Glomerular endothelial cell (primary cell): ENCODE measurements at regions not wholly inside any gene's neighbourhood (a gene's known extent, or its start where the extent isn't known, plus 50 kb on each side); places are given as distances from the start of the nearest gene placed in this dataset.
"Not testable (repeated sequence)": the region's sequence is repeated elsewhere in the genome, so short reads cannot be mapped to it uniquely, and the experiment has no call there.

Experiments used
- DNase-seq: peaks from one replicate; pipeline ENCODE4 v3.0.0-alpha.2; 2011; ENCODE audit warnings: low read depth, low spot score; ENCODE audit errors: extremely low read depth

DNA sequence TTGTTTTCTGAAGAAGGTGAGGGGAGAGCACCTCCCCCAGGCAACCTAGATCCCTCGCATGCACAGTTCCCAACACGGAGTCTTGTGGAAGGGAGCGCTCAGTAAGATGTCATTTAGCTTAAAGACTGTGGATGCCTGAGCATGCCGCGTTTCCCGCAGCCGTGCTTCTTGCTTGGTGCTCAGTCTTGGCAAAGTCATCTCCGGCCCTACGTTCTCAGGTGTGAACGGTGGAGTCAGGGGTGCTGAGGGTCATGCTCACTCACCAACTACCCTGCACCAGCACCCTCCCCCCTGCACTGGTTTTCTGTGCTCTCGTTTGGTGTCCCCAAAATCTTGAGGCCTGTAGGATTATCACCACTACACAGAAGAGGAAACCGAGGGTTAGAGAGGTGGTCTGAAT, 202.1 kb downstream of the RHOU start:
- no peak for DNase-seq

DNA sequence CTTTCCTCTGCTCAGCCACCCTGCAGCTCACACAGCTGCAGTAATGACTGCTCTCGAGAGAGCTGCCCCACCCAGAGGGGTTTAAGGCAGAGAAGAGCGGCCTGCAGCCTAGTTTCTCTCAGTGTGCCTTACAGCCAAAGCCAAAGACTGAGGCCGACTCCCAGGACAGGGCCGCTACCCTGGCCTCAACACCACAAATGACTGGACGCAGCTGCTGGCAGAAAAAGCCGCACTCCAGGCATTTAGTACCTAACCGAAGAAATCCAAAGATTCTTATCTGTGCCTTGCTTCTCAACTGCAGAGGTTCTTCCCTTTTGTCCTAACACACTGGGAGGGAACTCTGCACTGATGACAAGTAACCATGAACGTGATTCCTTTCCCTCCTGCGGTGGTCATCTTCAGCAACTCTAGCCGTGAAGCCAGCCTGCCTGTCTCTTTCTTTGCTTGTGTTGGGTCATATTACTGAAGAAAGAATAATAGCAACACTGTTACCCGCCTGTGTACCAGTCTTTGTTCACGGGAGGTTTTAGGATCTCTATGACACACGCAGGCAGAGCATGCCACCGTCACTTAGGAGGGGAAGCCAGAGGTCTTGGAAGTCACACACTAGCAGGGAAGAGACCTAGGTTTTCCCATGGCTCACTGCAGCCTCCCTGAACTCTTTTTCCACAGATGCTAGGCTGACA, 202.7 kb downstream of the RHOU start:
- DNase-seq, result no peak

DNA sequence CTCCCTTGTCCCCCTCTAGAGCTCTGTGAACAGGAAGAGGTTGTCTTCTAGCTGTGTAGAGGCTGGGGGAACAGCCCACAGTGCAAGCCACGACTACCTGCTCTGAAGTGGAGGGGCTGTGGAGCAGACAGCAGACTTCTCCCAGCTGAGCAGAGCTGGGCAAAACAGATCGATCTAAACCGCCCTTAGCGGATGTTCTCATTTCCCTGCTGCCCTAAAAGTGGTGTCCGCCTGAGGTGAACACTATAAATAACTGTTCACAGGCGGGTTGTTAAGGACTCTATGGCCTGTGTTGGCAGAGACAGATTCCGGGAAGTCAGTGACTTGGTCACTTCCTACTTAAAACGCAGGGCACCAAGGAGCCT, 203.2 kb downstream of the RHOU start:
- no peak for DNase-seq

DNA sequence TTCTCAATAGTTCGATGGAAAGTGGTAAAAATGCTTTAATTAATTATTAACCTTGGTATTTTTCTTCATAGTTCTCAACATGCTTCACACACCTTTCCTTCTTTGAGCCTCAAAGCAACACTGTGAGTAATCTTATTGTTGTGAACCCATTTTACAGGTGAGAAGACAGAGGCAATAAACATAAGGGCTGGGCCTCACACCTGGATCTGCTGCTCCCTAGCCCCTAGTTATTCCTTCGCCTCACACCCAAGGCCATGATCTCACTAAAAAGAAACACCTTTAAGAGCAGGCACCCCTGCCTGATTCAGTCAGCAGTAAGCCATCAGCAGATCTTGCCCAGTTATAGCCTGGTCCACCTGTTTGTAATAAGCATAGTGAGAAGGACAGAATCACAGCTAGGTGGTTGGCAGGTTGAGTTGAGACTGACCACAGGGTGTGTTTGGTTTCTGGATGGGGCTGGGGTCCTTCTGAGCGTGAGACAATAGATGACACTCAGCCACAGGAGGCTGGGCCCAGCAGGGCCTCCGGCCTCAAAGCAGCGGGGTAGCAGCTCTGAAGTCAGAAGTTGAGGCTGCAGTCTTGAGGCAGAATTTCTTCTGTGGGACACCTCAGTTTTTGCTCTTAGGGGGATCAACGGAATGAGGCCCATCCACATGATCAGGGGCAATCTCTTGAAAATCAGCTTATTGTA, 203.9 kb downstream of the RHOU start:
- no peak for DNase-seq

DNA sequence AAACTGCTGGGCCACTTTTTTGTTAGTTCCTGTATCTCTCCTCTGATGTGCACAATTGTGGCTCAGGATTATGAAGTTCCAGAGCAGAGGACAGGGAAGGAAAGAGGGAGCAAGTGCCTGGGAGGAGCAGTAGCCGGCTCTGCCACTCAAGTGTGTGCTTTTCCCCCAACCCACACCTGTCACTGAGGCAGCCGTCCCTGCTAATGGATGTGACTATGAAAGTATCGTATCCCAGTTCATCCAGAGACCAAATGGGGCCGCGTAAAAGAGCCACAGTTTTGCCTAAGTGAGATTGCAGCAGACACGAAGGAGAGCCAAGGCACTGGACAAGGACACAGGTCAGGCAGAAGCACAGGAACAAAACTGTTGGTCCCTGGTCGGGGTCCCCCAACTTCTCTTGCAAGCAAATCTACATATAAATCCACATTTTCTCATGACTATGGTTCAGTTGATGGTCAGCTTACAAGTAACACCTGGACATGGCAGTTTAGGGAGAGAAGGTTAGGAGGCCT, 204.7 kb downstream of the RHOU start:
- no peak for DNase-seq

DNA sequence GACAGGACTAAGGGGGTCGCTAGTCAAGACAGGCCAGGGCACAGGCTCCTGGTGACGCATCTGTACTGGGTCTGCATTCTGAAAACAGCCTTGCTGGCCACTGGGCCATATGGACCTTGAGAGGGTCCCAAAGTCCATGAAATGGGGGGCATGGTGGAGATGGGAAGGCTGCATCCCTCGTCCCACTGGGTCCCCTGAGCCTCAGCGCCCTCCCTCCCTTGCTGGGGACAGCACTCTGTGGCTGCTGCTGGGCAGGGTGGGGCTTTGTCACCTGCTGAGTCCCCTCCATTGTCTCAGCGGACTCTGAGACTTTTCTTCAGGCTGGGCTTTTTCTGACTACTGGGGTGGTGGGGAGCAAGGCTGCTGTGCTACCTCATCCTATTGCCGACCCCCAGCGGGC, 205.2 kb downstream of the RHOU start:
- no peak for DNase-seq

DNA sequence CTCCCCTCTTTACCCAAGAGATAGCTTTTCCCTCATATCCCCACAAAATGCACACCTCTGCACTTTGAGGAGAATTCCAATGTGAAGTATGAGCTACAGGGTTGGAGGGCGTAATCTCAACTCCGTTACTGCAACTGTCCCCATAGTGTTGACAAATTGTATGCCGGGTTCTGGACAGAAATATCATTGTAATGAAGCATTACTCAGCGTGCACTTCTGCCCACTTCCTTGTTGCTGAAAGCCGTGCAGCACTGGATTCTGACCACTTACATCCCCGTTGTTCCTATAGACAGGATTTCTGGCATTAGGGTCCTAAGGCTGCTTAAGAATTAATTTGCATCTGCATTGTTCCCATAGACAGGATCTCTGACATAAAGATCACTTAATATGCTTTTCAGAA, 205.6 kb downstream of the RHOU start:
- no peak for DNase-seq

DNA sequence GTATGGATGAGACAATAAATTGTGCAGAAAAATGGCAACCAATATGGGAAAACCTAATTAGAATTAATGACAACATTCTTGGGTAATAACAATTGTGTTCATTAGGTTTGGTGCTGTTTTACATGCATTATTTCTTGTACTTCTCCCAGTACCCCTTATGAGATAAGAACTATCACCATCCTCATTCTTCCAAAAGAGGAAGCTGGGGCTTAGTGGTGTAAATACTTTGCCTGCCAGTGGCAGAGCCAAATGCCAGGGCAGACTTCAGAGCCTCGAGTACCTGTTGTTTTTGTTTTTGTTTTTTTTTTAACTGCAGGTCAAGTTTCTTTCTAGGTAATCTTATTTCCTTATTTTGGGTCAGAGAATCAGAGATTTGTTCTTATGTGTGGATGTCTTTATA, 206.4 kb downstream of the RHOU start:
- DNase-seq, result no peak

DNA sequence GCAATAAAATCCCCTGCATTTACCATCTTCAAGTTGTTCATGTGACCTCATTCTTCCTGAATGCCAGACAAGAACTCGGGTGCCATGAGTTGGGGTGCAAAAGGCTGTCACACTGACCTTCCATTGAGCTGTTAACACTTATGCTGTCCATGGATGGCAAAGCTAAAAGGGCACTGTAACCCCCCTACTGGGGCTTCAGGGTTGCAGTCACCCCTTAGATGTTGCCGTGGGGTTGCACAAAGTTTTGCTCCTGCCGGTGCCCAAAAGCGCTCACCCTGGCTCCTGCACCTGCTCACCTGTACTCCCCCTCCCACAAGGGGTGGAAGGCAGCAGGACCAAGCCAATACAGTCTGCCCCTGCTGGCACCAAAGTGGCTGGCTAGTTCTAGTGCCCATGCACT, 208.2 kb downstream of the RHOU start:
- no peak for DNase-seq

DNA sequence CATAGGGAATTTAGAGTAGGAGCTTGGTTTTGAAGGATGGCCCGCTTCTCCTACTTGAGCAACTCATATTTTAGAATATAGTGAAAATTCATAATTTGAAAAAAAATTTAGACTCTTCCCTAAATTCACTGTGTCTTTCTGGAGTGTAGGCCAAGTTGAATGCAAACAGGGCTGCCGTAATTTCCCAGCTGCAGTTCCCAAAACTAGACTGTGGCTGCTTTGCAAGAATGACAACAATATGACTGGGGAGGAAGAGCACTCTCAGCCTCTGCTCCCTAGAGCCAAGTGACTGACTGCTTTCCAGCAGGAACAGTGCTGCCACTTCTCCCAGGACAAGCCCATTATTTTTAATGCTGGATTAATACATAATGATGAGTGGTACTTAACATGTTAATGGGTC, 209.0 kb downstream of the RHOU start:
- no peak for DNase-seq

DNA sequence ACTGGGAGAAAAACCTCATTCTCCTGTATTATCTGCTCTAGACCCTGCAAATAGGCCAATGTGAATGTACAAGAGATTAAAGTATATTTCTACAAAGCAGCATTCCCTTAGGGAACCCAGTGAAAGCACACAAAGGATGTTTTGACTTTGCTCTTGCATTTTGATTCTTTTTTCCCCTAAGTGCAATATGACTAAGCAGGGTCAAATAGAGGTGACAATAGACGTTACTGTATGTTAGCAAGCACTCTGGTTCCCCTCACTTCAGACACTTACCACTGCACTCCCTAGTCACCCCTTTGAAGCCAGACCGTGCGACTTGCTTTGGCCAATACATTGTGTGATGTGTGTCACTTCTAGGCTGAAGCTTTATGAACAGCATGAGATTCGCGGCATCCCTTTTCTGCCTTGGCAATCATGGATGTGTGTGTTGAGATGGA, 209.7 kb downstream of the RHOU start:
- DNase-seq, result no peak

DNA sequence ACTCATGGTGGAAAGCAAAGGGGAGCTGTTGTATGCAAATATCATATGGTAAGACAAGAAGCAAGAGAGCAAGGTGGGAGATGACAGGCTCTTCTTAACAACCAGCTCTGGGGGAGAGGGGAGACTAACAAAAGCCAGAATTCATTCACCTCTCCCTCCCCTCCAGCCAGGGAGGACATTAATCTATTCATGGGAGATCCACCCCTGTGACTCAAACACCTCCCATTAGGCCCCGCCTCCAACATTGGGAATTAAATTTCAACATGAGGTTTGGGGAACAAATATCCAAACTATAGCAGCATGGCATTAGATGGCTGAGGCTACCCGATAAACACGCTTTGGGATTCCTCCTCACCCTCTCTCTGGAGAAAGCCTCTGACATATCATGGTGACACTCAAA, 210.6 kb downstream of the RHOU start:
- DNase-seq, result no peak

DNA sequence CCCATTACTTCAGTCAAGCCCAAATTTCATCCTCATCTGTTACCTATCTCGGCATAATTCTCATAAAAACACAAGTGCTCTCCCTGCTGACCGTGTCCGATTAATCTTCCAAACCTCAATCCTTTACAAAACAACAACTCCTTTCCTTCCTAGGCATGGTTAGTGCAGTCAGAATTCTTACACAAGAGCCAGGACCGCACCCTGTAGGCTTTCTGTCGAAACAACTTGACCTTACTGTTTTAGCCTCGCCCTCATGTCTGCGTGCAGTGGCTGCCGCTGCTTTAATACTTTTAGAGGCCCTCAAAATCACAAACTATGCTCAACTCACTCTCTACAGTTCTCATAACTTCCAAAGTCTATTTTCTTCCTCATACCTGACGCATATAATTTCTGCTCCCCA, 214.3 kb downstream of the RHOU start:
- not testable (repeated sequence) for DNase-seq

DNA sequence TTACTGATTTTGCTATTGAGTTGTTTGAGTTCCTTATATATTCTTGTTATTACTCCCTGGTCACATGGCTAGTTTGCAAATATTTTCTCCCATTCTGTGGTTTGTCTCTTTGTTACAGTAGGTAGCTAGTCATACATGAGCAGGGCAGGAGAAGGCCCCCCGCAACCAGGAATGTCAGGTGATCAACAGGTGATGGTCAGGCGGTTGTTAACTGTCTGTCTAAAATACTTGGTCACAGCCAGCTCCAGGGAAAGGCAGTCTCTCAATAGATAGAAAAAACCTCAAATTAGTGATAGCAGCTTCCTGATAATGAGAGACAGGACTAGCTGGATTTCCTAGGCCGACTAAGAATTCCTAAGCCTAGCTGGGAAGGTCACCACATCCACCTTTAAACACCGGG, 217.9 kb downstream of the RHOU start:
- DNase-seq, result no peak

DNA sequence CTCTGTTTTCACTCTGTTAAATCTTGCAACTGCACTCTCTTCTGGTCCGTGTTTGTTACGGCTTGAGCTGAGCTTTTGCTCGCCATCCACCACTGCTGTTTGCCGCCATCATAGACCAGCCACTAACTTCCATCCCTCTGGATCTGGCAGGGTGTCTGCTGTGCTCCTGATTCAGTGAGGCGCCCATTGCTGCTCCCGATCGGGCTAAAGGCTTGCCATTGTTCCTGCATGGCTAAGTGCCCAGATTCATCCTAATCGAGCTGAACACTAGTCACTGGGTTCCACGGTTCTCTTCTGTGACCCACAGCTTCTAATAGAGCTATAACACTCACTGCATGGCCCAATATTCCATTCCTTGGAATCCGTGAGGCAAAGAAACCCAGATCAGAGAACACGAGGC, 218.5 kb downstream of the RHOU start:
- not testable (repeated sequence) for DNase-seq

DNA sequence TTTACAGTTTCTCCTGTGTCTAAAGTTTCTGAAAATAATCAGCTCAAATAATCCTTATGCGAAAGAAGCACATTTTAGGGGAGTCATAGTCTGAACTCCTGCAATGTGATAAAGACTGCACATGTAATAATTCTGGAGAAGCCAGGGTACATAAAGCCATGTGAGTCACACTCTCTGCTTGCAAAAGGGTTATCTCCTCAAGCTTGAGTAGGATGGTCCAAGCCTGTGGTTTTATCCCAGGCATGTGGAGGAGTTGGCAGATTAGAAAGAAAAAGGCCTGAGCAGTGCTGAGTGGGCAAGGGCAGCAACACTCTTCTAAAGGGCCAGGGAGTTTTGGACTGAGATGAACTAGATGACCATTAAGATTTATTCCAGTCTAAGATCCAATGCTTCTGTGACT, 220.4 kb downstream of the RHOU start:
- no peak for DNase-seq

DNA sequence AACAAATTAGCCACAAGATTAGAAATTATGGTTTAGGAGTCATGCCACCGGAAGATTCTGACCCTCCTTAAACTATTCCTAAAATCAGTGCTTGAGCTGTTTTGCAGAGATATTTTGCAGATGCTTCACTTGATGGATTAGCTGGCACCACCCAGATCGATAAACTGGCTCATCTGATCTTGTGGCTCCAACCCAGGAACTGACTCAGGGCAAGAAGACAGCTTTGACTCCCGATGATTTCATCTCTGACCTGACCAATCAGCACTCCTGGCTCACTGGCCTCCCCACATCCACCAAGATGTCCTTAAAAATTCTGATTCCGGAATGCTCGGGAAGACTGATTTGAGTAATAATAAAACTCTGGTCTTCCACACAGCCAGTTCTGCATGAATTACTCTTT, 221.6 kb downstream of the RHOU start:
- DNase-seq, result no peak

DNA sequence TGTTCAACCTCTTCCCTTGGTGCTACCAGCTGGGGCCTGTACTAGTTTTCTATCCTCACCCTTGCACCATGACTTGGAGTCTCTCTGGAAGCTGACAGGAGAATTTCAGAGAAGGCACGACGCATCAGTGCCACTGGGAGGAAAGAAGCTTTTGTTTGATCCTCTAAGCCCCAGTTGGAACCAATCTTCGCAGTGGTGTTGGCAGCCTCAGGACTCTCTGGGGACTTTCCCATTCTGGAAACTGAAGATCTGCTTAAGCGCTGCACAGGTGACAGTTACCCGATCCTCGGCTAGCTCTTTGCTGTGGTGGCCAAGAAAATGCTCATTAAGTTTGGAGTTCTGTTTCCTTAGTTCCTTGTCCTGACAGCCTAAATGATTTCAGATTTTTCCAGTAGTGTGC, 222.3 kb downstream of the RHOU start:
- DNase-seq, result no peak

DNA sequence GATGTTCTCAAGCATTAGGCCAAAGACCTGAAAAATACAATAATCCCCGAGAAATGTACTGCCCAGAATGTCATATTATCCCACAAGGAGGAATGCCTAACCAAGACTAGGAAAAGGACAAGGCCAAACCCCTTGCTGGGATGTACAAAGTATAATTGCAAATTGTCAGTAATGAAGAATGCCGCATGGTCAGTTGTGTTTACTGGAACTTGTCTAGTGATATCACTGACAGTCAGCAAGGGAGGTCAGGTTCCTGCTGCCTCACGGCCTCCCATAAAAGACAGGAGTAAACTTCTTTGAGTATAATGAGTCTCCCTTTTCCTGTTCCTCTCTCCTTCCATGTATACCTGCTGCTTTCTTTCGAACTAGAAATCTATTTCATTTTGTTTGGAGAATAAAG, 222.8 kb downstream of the RHOU start:
- DNase-seq, result no peak

DNA sequence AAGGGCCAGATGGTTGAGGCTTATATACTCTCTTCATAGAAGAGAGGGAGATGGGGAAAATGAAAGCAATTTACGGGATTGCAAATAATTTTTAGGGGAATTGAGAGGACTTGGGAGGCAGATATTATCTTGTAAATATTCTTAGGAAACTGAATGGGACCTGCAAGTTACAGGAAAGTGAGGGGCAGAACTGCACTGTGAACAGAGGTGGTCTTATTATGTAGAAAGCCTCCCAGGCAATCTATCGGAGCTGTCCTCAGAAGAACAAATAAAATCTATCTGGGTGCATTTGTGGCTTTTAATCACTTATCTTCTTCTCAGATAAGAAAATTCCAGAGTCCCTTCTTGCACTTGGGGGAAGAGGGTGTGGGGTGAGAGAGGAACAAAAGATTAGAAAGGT, 223.5 kb downstream of the RHOU start:
- DNase-seq, result no peak

DNA sequence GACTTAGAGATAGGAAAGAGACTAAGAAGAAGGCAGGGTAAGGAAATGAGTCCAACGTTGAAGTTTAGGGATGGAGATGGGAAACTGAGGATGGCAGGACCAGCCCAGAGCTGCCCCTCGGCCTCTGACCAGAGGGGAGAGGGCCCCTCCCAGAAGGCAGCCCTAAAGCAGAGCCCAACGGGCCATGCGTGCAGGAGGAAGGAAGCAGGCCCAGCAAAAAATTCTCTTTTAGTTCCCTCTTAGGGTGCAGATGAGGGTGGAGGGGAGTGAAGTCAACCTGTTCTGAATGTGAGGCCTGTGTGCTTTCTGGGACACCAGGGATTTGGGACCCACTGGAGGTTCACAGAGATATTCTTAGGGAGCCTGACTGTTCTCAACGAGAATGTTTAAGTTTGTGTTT, 225.4 kb downstream of the RHOU start:
- no peak for DNase-seq

DNA sequence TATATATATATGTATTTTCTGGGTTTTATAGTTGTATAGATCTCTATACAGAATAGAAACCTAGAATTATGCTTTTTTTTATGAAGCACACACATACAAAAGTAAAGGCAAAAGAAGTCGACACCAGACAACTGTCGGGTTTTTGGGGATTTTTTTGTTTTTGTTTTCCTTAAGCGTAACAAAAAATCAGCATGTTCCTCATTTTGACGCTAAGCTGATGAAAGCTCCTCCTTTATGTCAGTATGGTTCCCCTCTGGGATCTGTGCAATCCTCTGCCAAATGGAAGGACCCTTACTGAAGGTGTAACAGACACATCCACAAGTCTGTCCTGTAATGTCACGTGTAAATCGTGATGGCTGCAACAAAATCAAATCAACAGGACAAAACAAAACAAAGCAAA, 226.2 kb downstream of the RHOU start:
- no peak for DNase-seq

DNA sequence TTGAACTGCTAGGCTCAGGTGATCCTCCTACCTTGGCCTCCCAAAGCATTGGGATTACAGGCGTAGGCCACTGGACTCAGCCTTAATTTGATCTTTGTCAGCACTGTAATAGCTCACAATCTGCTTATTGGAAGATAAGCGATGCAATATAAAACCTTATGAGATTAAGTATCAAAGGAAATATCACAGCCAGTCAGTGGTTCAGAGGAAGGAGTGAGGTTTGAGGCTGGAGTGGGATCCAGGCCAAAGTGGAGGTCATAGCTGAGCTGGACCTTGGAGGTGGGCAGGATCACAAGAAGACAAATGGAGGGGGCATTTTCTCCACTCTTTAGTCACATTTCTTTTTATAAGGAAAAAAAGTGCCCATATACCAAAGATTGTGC, 228.5 kb downstream of the RHOU start:
- no peak for DNase-seq
